ENCODE measurements at regions not wholly inside any gene's neighbourhood (a gene's known extent, or its start where the extent isn't known, plus 50 kb on each side); places are given as distances from the start of the nearest gene placed in this dataset.
A peak's percentile ranks its signal among the peaks of the same experiment; 100 is the strongest.
"Not testable (repeated sequence)": the region's sequence is repeated elsewhere in the genome, so short reads cannot be mapped to it uniquely, and the experiment has no call there.

DNA sequence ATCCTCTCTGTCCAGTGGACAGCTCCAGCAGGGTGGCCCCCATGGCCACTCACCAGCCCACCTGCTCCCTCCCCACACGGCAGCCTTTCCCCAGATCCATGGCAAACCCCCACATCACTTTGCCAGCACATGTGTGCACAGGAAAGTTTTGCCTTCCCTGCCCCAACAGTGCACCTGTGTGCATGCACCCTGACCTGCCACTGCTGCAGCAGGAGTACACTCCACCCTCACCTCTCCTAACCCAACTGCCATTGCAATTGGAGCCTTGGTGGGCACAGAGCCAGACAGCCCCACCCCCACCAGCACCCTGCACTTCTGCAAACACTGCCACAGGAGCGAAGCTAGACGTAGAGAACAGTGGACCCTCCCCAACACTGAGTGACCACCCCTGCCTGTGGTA is 308.9 kb downstream of the CEP170 start:
- Histone ChIP-seq H3K36me3 (no peaks in the 10 kb centered on the region), H3K4me3 (no peak overlapping the region), H3K9me3 (no peaks in the 10 kb centered on the region; the same call in 1 of the 2 replicates), H3K27me3 (no peaks in the 10 kb centered on the region)
- DNase-seq = no peak

DNA sequence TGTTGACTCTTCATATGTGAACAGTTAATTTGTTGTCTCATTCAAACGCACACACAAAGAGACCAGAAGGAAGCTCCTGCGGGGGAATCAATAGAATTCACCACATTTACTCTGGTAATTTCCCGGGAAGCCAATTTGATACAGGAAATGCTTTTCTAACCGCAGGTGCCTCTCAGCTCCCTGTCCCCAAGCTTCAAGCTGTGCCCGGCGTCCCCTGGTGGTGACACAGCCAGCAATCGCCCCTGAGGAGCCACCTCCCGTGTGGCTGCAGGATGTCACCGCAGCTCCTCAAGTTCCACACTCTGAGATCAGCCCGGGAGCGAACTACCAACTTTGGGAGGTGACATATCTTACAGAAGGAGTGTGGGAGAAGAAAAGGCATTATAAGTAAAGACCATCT is 318.4 kb downstream of the CEP170 start:
- DNase-seq, H3K9me3 ChIP-seq, H3K4me3 ChIP-seq: not testable (repeated sequence)

DNA sequence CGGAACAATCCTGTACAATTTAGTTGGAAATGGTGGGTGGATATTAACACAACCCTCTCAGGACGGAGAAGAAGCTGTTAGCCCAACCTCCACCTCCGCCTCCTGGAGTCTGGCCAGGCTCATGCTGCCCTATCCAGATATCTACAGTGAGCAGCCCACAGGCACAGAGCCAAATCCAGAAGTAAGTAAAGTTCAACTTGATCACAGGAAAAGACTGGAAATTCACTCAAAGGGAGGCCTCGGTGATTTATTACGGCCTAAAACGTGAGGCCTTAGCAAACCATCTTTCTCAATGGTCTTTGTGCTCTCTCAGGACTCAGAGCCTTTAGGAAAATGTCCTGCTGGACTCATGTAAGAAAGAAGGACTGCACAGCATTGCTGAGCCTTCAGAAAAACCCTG is 330.4 kb downstream of the CEP170 start:
- not testable (repeated sequence) for H3K9me3 ChIP-seq, H3K27me3 ChIP-seq, DNase-seq, H3K36me3 ChIP-seq, H3K4me3 ChIP-seq

More for the DNA sequence above, 318.4 kb downstream of the CEP170 start:
- not testable (repeated sequence) for H3K27me3 ChIP-seq, H3K36me3 ChIP-seq

DNA sequence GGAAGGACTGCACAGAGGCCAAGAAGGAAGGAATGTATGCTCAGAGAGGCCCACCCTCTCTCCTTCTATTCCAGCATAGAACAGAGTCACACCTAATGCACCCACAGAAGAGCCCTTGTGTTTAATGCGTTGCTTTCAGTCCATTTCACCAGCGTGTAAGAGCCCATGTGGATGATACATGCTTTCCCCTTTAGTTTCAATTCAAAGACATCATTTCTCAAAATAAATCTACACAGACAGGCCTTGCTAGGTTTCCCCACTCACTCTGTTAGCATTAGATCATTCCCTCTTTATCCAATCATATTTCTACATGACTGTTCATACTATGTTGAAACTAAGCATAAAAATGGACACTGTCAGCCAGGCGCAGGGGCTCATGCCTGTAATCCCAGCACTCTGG is 331.5 kb downstream of the CEP170 start:
- not testable (repeated sequence) for H3K9me3 ChIP-seq, H3K27me3 ChIP-seq, H3K36me3 ChIP-seq, H3K4me3 ChIP-seq, DNase-seq

DNA sequence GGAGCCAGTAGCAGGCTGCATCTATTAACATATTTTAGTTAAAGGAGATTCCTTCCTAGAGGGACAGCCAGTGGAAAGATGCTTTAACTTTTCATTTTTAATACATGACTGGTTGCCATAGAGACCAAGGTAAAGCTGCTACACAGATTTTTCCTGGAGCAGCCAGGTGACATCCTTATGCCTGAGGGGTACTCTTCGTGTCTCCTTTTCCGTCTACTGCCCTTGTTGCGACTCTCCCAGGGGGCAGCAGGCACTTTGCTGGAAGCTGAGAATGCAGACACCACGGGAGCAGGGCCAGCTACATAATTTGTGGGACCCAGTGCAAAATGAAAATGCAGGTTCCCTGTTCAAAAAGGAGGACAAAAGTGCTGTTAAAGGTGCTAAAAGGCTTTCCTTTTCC is 340.4 kb downstream of the CEP170 start:
- H3K36me3 ChIP-seq, DNase-seq, H3K9me3 ChIP-seq, H3K27me3 ChIP-seq, H3K4me3 ChIP-seq: not testable (repeated sequence)

DNA sequence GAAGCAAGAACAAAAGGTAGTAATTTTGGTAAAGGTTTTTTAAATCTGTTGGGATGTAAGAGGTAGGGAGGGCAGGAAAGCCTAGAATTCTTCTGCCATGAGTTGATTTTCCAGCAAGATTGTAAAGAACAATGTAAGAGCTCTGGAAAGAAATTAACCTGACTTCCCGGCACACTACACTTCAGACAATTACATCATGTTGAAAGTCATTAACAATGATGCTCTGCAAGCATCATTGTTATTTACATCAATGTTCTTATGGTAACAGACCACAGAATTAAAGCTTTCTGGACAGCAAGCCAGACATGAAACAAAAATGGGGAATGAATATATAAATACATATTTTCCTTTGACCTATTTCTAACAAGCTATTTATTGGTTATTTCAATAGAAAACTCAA is 342.2 kb downstream of the CEP170 start:
- not testable (repeated sequence) for H3K36me3 ChIP-seq, H3K9me3 ChIP-seq, H3K4me3 ChIP-seq, H3K27me3 ChIP-seq, DNase-seq

DNA sequence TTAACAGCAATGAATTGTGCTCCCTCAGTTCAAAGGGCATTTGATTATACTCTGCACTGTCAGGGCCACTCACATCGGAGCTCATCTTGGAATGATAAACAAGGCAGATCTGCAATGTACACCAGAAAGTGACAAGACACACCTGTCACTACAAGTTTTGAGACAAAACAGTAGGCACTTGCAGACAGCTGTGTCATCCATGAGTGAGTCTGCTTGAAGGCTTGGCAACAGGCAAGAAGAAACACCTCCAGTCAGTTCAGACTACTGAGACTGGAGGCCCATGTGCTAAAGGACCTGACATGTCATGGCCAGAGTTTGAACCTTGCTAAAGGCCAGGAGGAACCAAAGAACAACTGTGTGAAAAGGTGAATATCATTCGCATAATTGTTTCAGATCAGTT is 354.5 kb downstream of the CEP170 start:
- not testable (repeated sequence) for DNase-seq, H3K27me3 ChIP-seq, H3K4me3 ChIP-seq, H3K9me3 ChIP-seq, H3K36me3 ChIP-seq

DNA sequence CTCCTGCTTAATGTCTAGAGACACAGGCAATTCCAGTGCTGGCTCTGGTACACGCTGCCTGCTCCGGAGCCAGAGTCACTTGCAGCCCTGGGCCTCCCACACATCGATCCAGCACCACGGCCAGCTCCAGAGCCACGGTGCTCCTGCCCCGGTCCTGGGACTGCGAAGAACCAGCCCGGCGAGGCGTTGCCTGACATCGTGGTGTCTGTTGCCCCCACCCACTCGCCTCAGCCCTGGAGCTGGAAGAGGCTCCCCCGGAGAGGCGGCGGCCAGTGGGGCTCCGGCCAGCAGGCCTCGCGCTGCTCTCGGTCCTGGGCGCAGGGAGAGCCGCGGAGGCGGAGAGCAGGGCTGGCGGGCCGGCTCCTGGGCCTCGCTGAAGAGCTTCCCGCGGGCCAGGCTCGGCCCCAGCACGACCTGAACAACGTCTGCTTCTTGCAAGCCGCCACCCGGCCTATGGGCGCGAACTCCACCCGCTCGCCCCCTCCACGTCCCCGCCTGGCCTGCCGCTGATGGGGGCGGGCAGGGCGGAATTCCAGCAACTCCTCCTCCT is 364.8 kb downstream of the CEP170 start:
- Histone ChIP-seq H3K36me3 (no peaks in the 10 kb centered on the region), H3K27me3 (no peaks in the 10 kb centered on the region; the same call in 1 of the 2 replicates), H3K4me3 (no peak overlapping the region), H3K9me3 (no peaks in the 10 kb centered on the region)
- peak; percentile 52 for DNase-seq

DNA sequence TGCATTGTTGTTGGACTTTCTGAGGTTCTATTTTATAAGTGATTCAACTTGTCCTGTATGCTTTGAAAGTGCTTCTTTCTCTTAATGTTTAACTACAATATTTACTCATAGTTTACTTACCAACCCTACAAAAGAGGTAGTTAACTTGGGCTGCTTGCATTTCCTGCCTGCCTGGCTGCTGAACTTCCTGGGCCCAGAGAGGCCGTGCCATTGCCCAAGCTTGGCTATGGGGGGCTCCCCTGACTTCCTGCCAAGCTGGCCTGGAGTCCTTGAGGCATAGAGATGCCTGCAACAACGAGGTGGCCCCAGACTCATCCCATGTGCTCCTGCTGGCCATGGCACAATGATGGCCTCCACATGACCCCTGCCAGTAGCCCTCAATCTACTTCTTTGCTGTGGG is 361.6 kb upstream of the PLD5 start:
- no peak for DNase-seq
- H3K9me3 ChIP-seq = no peaks in the 10 kb centered on the region
- H3K36me3 ChIP-seq = no peaks in the 10 kb centered on the region
- H3K27me3 ChIP-seq = 0 out of 2 replicates have a peak, but pooled peaks cover 4% of the 10 kb centered on the region
- H3K4me3 ChIP-seq = no peak overlapping the region

DNA sequence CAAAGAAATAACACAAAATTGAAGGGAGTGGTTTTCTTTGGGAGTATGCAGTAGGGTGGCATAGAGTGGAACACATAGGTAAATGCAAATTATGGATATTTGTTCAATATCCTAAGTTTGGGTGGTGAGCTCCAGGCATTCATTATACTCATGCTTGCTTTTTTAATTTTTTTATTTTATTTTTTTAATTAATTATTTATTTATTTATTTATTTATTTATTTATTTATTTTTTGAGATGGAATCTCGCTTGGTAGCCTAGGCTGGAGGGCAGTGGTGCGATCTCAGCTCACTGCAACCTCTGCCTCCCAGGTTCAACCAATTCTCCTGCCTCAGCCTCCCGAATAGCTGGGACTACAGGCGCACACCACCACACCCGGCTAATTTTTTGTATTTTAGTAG is 355.5 kb upstream of the PLD5 start:
- not testable (repeated sequence) for H3K4me3 ChIP-seq, H3K9me3 ChIP-seq, H3K27me3 ChIP-seq, H3K36me3 ChIP-seq, DNase-seq

DNA sequence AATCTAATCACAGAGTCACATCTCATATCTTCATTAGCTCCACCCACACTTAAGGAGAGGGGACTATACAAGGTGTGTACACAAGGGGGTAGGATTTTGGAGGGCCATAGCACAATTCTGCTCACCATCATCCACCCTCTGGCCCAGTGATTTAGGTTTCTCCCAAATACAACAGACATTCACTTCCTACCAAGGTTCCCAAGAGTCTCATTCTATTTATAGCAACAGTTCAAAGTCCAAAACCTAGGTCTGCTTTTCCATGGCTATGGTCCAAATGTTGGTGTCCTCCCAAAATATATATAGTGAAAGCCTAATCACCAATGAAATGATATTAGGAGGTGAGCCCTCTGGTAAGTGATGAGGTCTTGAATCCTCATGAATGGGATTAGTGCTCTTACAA is 353.2 kb upstream of the PLD5 start:
- H3K9me3 ChIP-seq = no peaks in the 10 kb centered on the region
- no peaks in the 10 kb centered on the region for H3K36me3 ChIP-seq
- DNase-seq = no peak
- H3K27me3 ChIP-seq = peaks cover 6% of the 10 kb centered on the region; the same call in 1 of the 2 replicates
- no peak overlapping the region for H3K4me3 ChIP-seq

DNA sequence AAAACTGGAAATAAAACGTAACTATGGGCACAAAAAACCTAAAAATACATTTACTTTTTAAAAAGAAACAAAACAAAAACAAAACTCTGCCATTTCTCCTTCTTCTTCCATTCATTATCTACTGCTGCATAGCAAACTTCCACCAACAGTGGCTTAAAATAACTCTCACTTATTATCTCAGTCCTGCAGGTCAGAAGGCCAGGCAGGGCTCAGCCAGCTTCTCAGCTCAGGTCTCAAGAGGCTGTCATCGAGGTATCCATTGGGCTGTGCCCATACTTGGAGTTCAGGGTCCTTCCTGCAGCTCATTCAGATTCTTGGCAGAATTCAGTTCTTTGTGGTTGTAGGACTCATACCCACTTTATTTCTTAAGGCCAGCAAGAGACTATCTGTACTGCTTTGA is 352.7 kb upstream of the PLD5 start:
- Histone ChIP-seq H3K4me3 (no peak overlapping the region), H3K9me3 (no peaks in the 10 kb centered on the region), H3K36me3 (no peaks in the 10 kb centered on the region), H3K27me3 (peaks cover 6% of the 10 kb centered on the region; the same call in 1 of the 2 replicates)
- no peak for DNase-seq

DNA sequence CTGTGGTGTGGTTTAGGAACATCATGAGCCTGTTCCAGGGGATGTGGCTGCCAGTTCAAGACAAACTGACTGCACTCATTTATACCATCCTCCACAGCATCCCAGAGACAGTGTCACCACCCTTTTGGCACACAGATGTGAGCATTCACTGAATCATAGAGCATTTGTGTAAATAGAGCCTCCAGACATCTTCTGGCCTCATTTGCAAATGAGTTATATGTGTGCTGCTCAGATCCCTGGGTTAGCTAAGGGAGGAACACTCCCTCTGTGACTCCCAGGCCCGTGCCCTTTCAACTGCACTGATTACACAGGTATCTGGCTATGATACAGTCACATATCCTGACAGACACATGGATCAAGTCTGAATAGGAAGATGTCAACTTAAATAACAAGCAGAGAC is 351.5 kb upstream of the PLD5 start:
- Histone ChIP-seq H3K4me3 (no peak overlapping the region), H3K27me3 (peaks cover 5% of the 10 kb centered on the region; the same call in 1 of the 2 replicates), H3K9me3 (no peaks in the 10 kb centered on the region), H3K36me3 (no peaks in the 10 kb centered on the region)
- DNase-seq = no peak

DNA sequence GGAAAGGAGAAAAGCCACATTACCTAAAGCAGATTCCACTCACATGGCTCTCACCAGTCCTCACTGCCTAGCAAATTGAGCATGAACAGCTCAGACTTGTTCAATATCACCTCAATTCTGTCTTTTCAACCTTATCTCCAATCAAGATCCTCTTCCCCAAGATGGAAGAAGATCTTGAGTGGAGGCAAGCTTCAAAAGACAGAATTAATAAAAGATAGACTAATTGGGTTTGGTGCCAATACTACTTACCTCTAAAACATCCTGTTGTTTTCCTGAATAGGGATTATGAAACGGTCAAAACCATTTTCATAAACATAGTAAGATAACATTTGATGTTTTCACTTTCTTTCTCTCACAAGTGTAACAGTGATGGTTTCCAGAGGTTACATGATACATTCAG is 349.2 kb upstream of the PLD5 start:
- no peak overlapping the region for H3K4me3 ChIP-seq
- no peak for DNase-seq
- no peaks in the 10 kb centered on the region for H3K36me3 ChIP-seq
- H3K9me3 ChIP-seq = no peaks in the 10 kb centered on the region
- H3K27me3 ChIP-seq = 0 out of 2 replicates have a peak, but pooled peaks cover 4% of the 10 kb centered on the region

DNA sequence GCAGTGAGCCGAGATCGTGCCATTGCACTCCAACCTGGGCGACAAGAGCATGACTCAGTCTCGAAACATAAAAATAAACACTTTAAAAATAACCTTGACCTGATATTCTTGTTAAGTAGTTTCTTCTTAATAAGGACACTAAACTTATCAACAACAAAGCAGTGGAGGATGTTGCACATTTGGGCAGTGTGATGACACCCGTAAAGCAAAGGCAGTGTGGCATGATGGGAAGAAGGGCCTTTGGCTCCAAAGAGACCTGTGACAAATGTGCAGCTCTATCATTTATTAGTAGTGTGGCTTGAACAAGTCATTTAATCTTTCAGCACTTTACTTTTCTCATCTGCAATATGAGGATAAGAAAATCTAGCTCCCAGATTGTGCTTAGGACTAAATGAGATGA is 348.0 kb upstream of the PLD5 start:
- no peaks in the 10 kb centered on the region for H3K9me3 ChIP-seq
- 0 out of 2 replicates have a peak, but pooled peaks cover 4% of the 10 kb centered on the region for H3K27me3 ChIP-seq
- no peaks in the 10 kb centered on the region for H3K36me3 ChIP-seq
- no peak for DNase-seq
- no peak overlapping the region for H3K4me3 ChIP-seq

DNA sequence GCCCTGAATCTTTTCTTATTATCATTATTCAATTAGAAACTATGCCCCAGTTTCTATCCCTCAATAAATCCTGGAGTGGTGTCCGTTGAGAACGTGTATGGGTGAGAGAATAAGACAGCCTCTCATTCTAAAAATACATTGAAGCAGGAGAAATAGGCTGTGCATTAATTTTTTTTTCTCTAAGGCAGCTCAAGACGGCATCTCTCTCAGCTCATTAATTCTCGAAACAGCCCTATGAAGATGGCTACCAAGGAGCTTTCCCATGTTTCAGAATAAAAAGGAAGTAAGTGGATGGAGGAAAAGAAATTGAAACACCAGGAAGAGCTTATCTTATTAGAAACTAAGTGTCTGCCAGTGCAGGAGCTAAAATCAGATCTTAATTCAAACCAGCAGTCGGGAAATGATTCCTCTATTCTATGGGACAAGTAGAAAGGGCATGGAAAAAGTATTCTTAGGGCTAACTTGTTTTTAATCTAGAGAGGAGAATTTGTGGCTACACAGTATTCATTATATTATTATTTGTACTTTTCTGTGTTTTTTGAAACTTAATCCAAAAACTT is 347.1 kb upstream of the PLD5 start:
- Histone ChIP-seq H3K36me3 (no peaks in the 10 kb centered on the region), H3K4me3 (no peak overlapping the region), H3K9me3 (no peaks in the 10 kb centered on the region), H3K27me3 (0 out of 2 replicates have a peak, but pooled peaks cover 4% of the 10 kb centered on the region)
- DNase-seq = no peak

DNA sequence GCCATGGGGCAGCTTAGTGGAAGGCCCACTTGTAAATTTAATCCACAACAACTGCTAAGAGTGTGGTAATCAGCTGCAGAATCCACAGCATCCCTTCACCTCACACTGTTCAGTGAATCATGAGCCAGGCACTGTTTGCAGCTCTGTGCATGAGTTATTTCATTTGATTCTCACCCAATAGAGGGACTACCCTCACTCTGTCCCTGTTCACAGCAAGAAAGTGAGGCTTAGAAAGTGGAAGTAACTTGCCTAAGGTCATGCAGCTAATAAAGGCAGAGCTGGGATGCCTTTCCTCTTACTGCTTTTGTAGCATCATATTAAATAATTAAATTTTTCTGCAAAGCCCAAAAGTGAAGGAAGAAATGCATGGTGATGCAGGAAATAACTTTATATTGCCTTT is 346.5 kb upstream of the PLD5 start:
- H3K27me3 ChIP-seq = 0 out of 2 replicates have a peak, but pooled peaks cover 4% of the 10 kb centered on the region
- no peak overlapping the region for H3K4me3 ChIP-seq
- H3K36me3 ChIP-seq = no peaks in the 10 kb centered on the region
- H3K9me3 ChIP-seq = no peaks in the 10 kb centered on the region
- no peak for DNase-seq

DNA sequence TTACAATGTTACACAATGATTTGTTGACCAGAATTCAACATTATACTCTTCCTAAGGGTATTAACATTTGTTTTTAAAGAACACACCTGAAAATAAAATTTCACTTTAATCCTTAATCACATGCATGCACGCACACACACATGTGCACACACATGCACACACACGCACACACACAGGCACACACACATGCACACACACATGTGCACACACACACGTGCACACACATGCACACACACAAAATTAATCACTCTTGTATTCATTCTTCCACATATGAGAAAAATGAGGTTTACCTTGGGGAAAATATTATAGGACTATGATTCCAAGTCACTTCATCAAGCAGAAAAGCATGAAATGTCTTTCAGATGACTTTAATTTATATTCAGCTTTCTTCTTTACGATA is 331.8 kb upstream of the PLD5 start:
- DNase-seq = no peak
- no peaks in the 10 kb centered on the region for H3K36me3 ChIP-seq
- H3K9me3 ChIP-seq = no peaks in the 10 kb centered on the region; the same call in 1 of the 2 replicates
- H3K27me3 ChIP-seq = peaks cover 6% of the 10 kb centered on the region; the same call in 1 of the 2 replicates
- no peak overlapping the region for H3K4me3 ChIP-seq
